ENCODE measurements at regions not wholly inside any gene's neighbourhood (a gene's known extent, or its start where the extent isn't known, plus 50 kb on each side); places are given as distances from the start of the nearest gene placed in this dataset.

DNA sequence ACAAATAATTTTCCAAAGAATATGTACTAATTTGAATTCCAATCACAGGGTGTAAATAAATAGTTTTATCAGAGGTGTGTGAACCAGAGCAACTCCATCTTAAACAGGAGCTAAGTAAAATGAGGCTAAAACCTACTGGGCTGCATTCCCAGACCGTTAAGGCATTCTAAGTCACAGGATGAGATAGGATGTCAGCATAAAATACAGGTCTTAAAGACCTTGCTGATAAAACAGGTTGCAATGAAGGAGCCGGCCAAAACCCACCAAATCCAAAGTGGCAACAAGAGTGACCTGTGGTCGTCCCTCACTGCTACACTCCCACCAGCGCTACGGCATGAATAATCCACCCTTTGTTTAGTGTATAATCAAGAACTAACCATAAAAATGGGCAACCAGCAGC lies 291.7 kb upstream of the SEMA3D start:
- no peak for DNase-seq

DNA sequence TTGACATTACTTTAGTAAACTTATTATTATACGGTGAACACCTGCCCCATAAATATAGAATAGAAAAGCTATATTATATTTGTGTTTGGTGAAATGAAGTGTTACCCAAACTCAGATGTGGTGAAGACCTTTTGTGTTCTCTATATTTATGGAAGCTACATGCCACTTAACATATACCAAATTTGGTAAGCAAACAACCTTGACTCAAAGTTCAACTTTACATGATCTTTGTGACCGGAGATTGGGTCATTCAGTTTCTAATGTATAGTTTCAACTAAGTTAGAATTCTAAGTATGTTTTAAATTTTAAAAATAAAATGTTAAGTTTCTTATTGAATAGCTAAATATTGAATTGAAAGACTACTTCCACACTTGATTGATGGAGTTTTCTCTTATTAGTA lies 288.6 kb upstream of the SEMA3D start:
- no peak for DNase-seq

DNA sequence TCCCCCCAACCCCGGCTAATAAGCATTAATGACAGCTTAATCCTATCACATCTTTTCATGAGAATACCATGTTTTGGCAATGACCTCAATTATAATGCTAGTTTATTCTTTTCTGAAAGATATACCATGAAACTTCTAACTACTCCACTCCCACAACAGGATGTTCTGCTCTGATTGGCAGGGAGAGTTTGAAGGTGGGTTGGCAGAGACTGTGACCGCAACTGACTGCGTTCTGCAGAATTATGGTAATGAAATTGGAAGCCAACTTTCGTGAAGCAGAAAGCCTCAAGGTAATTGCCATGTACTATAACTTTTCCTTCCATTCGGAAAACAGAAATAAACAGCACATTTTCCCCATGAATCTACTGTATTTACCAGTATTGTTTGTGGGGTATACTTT lies 288.2 kb upstream of the SEMA3D start:
- DNase-seq = no peak

DNA sequence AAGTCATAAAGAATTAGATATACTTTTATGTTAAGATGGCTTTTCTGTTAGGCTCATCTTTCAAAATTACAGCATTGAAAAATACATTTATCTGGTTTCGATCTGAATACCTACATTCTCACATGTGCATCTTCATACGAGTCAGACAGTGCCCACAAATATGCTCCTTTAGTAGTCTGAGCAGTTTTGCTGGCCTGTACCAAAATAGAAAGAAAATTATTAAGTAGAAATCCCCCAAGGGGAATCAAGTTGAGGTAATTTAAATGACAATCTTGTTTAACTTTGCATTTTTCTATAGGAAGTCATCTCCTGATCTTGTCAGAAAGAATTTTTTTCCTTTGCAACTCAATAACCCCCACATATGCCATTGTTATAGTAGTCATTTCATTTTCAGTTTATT lies 287.4 kb upstream of the SEMA3D start:
- DNase-seq = no peak

DNA sequence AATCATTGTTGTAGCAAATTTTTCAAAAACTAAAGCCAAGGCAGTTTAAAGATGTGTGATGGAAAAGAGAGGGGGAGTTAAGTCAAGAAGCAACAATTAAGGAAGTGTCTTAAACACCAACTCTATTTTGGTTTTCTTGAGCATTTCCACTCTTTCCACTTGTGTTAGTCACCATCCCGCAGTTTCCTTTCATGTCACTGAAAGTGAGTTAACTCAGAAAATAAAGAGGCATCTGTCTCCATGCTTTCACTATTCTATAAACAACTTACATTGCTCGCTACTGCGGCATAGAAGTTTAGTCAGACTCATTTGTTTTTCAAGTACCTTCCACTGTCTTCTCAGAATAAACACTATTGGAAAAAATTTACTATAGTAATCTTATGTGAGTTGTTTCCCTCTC lies 284.9 kb upstream of the SEMA3D start:
- peak; percentile 71 for DNase-seq

DNA sequence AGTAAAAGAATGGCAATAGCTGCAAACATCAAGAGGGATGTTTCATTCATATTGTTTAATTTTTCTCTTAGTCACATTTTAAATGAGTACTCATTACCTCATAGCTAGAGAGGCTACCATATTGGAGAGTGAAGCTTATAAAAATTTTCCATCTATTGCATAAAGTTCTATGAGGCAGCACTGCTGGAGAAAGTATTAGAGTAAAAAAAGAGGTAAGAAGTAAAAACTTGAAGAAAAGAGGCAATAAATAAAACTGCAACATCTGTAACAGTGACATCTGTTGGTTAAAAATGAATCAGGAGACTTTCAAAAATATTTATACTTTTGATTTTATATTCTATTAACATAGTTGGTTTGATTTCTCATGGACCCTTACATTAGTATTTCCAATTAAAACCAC lies 284.5 kb upstream of the SEMA3D start:
- no peak for DNase-seq

DNA sequence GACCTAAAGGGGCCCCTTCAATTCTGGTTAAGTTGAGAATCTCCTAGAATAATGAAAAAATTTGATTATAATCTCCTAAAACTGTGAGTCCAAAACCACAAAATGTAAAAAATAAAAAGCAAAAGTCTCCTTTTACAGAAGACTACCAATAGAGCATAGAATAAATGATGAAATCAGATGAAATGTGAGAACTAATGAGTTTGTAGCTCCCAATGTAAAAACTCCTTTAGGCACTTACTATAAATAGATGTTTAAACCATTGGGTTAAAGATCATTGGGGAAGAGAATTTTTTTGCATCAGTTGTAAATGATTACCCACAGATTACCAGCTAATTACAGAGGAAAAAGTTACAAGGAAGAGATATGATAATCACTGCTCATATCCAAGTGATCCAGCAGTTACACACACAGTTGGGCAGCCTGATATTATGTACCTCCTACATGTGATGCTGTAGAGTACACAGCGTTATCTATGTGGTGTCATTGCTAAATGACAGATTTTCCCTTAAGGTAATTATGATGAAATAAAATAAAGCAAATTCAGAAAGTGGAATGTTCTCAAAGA lies 282.7 kb upstream of the SEMA3D start:
- DNase-seq = no peak

DNA sequence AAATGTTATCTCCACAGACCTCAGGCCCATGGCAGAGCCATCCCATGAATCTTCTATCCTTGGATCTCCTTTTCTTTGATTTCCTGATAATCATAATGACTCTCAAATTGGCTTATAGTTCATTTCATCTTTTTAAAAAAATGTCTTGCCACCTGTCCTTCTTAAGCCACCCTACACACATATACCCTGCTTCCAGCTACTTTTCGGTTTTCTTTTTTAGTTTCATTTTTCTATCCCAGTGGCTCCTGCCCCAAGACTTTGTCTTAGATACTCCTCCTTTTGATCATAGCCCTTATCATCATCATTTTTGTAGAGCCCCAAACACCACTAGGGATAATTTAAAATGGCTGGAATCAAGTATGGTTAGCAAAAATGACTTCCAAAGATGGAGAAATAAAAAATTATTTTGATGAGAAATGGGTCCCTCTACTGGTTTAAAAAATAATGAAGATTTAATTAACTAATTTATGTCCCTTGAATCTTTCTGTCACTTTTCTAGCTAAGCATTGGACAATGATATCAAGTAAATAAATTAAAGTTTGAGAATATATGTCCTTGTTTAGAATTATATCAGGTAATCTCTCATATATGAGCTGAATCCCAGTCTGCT lies 277.3 kb upstream of the SEMA3D start:
- no peak for DNase-seq

DNA sequence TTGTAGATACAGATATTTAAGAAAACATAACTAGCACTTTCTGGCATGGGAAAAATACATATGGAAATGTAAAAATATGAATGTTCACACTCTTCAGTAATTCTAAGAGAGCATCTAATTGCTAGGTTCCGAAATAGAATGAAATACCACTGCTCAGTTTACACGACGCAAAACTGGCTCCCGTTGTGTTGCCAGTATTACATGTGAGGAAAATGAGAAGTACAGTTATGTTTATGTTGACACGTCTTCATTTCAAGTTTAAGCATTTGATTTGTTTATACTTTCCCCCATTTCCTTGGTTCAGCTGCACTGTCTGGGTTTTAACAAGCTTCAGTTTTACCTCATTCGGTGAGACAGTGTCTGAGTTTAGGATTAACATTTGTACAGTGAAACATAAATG lies 275.8 kb upstream of the SEMA3D start:
- no peak for DNase-seq

DNA sequence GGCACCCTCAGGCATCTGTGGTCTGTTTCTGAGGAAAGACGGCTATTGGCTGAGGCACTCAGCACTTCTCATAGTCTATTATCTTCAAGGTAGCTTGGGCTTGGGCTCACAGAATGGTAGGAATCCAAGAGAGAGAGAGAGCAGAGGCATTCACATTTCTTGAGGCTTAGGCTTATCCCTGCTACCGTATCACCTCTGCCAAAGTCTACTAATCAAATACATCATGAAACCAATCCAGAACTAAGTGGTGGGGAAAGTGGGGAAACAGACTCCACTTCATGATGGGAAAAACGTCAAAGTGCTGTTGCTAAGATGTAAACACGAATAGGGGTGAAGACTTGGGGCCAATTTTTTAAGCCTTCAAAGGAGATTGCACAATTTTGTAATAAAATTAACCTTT lies 271.1 kb upstream of the SEMA3D start:
- DNase-seq = no peak

DNA sequence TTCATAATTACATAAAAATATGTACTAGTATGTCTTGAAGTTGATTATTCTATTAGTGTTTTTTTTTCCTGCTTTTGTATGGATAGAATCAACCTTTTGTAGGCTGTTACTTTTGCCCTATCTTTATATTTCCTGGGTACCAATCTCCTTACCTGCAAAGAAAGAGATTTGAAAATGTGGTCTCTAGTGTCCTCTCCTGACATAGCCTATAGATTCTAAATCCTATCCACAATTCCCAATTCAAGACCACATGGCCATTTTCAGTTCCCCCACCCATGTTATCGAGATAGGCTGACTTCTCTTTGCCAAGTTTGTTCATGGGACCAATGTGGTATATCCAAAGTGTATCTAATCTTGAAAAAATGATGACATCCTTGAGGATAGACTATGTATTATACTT lies 269.4 kb upstream of the SEMA3D start:
- no peak for DNase-seq

DNA sequence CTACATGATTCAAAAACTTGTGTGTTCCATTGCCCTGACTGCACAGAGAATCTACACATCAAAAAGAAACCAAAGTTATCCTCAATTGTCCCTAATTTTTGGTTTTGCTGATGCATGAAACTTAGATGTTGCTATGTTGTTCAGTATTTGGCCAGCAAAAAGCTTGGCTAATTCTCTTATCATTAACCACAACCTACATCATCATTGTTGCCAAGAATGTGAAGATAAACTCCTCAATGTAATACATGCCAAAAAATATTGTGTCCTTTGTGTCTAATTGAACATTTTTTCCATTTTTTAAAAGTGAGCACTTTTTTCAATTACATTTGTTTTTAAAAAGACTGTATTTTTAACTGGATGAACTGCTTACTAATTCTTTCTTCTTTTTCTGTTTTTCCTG lies 268.0 kb upstream of the SEMA3D start:
- no peak for DNase-seq

DNA sequence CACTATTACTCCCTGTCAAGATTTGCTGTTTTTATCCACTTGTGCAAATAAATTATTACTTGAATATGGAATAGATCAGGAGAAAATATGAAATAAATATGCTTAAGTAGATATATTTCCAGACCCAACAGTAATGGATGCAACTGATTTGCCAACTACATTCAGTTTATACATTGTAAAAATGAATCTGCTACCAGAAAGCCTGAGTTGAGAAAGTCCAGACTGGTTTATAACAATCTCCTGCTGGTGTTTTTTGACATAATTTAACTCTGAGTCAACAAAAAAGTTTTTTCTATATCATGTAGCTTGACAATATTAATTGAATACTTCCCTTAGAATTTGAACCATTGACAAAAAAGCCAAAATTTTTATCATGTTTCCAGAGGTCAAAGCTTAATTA lies 265.8 kb upstream of the SEMA3D start:
- DNase-seq = no peak

DNA sequence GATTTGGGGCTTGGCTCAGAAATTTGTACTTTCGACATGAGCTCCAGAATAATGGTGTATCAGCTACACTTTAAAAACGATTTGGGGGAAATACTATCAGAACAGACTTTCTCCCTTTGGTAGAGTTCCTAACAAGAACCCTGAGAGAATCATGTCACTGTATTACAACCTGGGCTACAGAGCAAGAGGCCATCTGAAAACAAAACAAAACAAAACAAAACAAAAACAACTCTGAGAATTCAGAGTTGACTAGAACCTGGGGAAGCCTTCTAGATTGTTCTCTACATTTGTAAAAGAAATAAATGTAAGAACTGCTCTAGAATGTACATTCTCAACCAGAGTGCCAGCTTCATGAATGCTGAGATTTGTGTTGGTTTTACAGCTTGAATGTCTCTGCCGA lies 262.6 kb upstream of the SEMA3D start:
- DNase-seq = no peak

DNA sequence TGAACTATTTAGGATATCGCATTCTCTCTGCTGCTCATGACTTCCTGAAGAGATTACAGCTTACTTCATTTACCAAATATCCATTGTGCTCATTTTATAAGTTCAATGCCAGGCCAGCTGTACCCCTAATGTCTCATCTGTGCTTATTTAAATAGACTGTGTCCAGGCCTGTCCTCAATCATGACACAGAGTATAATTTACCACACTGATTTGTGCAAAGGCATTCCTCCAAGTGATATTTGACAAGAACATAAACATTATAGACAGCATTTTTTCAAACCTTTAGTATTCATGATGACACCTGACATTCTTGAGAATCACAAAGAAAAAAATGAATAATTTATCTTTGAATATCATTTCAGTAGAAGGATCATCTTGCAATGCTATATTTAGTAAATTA lies 260.1 kb upstream of the SEMA3D start:
- DNase-seq = no peak

DNA sequence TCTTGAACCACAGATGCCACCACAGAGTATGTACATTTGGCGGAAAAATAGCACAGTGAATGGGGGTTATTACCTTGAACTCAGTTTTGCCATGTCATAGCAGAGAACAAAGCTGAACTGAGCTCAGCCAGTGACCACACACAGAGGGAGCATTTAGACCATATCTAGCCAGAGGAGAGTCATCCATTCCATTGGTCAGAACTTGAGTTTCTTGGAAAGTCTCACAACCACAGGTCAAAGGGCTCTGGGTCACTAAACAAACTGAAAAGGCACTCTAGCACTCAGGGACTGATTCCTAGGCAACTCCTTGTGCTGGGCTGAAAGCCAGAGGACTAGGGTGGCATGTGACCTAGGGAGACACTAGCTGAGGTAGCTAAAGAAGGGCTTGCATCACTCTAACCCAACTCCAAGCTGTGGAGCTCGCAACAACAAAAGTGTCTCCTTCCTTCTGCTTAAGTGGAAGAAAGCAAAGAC lies 239.7 kb upstream of the SEMA3D start:
- DNase-seq = no peak

DNA sequence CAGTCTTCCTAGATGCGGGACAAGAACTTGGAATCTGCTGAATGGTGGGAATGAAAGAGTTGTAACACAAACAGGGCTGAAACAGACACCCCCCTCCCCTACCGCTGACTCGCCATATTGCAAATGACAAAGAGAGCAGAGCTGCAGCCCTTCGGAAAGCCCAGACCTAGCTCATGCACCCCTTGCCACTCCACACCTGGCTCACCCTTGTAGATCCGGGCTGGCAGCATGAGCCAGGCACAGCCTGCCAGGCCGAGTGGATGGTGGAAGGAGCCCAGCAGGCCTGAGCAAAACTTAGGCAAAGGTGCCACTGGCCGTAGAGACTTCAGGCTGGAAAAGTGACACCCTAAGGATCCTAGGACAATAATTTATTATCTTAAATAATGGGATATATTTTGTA lies 237.4 kb upstream of the SEMA3D start:
- DNase-seq = no peak

DNA sequence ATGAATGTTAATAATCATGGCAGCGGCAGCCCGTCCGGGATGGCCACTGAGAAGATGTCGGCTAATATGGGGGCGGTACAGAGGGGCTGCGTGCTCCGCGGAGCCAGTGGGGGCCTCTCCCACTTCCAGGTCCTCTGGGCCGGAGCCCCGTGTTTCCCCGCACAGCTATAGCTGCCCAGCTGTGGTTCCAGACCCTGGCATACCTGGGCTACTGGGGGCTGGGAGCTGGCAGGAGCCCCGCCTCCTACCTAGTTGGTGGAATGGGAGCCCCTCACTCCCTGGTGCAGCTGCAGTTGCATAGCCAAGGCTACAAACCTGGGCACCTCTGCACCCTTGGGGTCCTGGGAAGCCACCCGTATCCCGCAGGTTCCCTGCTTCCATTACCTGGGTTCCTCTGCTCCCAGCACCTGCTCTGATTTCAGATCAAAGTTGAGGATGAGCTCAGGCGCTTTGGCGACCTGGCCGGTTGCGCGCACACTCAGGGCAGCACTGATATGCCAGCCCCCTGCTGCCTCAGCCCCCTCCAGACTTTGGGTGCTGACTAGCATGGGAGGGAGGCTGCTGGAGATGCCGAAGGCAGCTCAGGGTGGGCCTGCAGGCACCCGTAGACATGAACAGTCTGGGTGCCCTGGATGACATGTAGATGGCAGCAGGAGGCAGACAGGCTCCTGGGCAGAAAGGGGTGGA lies 236.5 kb upstream of the SEMA3D start:
- no peak for DNase-seq

DNA sequence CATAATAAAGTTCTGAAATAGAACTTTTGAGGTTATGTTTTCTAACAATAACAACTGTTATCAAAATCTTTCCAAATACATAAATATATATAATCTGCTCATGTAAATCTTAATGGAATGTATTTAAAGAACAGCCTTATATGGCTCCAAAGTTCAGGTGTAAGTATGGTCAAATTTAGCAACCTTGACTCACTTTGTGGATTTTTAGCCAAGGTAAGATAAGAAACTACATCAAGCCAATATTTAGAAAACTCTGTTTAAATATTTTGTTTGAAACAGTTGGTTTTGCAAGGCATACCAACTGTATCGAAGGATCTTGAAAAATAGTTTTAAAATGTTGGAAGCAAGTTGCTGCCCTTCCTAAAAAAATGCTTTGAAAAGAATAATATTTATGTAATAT lies 228.9 kb upstream of the SEMA3D start:
- DNase-seq = no peak

DNA sequence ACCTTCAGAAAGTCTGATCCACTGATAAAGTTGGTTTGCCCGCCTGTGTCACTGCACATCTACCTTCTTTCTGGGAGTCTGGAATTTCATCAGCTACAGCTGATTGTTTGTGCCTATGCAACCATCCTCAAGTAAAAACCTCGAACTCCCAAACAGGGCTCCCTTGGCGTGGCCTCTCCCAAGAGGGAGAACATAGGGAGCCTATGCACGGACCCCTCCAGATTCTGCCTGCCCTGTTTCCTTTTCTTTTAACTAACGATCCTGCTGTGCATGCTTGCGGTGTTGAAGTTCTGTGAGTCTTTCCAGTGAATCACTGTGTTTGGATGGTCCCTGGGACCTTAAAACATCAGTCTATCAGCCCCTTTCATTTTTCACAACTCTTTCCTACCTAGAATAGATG lies 226.9 kb upstream of the SEMA3D start:
- no peak for DNase-seq

DNA sequence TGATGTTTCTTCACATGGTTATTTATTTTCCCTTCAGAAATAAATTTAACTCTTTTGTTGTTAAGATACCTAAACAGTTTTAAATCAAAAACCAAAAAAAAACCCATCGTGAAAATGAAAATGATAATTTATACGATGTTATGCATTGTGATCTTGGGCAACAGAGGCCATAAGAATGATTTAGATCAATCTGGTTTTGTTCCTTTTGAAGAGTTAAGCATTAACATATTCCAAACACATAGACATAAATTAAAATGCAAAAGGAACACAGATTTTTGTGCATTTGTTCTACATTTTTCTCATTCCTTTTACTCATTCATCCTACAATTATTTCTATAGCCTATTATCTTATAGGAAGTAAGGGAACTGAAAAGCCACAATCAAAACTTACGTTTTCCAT lies 226.1 kb upstream of the SEMA3D start:
- no peak for DNase-seq

DNA sequence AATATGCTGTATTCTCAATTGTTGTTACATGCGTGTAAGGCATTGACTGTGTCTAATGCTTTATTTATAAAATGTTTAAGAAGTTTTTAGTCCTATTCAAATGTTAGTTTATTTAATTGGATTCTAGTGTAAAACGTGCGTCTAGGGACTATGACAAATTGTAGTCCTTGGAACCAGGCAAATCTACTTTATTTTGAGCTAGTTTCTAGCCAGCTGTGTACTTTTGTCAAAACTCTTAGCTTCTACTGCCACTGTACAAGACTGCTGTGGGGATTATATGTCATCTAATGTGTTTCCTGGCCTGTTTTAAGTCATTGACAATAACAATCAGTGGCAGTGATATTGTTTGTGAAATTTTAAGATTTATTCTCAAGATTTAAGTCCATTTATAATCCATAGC lies 220.5 kb upstream of the SEMA3D start:
- DNase-seq = no peak

DNA sequence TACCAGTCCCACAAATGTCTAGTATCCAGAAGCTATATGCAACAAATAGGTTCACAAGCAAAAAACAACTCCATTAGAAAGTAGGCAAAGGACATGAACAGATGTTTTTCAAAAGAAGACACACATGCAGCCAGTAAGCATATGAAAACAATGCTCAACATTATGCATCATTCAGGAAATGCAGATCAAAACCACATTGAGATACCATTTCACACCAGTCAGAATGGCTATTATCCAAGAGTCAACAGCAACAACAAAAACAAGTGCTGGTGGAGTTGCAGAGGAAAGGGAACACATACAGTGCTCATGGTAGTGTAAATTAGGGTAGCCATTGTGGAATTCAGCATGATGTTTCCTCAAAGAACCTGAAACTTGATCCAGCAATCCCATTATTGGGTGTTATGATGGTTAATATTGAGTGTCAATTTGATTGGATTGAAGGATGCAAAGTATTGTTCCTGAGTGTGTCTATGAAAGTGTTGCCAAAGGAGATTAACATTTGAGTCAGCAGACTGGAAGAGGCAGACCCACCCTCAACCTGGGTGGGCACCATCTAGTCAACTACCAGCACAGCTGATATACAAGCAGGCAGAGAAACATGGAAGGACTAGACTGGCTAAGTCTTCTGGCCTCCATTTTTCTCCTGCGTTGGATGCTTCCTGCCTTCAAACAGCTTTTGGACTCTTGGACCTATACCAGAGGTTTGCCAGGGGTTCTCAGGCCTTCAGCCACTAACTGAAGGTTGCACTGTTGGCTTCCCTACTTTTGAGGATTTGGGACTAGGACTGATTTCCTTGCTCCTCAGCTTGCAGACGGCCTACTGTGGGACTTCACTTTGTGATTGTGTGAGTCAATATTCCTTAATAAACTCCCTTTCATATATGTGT lies 218.4 kb upstream of the SEMA3D start:
- DNase-seq = no peak

DNA sequence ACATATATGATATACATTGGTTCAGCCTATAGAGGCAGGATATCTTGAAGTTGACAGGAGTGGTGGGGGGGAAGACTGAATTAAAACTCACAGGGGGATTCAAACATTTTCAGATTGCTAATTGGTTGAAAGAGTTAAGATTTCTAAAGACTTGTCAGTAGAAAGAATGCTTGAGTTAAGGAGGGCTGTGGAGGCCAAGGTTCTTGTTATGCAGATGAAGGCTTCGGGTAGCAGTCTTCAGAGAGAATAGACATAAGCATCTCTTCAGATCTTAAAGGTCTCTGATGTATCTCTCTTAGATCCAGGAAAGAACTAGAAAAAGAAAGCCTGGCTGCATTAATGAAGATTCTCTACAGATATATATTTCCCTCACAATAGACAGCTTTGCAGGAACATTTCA lies 209.8 kb upstream of the SEMA3D start:
- DNase-seq = no peak
